GM19328 (cell line): ENCODE measurements at regions not wholly inside any gene's neighbourhood (a gene's known extent, or its start where the extent isn't known, plus 50 kb on each side); places are given as distances from the start of the nearest gene placed in this dataset.
"Not testable (repeated sequence)": the region's sequence is repeated elsewhere in the genome, so short reads cannot be mapped to it uniquely, and the experiment has no call there.

Experiments
- ATAC-seq: cut with Tn5 transposase; IDR thresholded peaks from one replicate; pipeline ENCODE4 v1.9.1; 2021; ENCODE audit warnings: mild to moderate bottlenecking, moderate library complexity; ENCODE audit not compliant: unreplicated experiment

GRCh38 chr2:210730672-210731071, 174.3 kb downstream of the CPS1 start:
- no peak for ATAC-seq

GRCh38 chr2:210746826-210747225, 190.4 kb downstream of the CPS1 start:
- not testable (repeated sequence) for ATAC-seq

GRCh38 chr2:210752532-210752931, 196.1 kb downstream of the CPS1 start:
- ATAC-seq: no peak

GRCh38 chr2:210753386-210753785, 197.0 kb downstream of the CPS1 start:
- no peak for ATAC-seq

- no peak for ATAC-seq
Observed at GRCh38 chr2:210756855-210757254, 200.5 kb downstream of the CPS1 start.

- ATAC-seq: no peak
Observed at GRCh38 chr2:210762604-210763588, 206.5 kb downstream of the CPS1 start.

- no peak for ATAC-seq
Observed at GRCh38 chr2:210768329-210768910, 212.0 kb downstream of the CPS1 start.

GRCh38 chr2:210776756-210777155, 220.4 kb downstream of the CPS1 start:
- no peak for ATAC-seq

GRCh38 chr2:210782222-210782621, 225.8 kb downstream of the CPS1 start:
- ATAC-seq: no peak

- ATAC-seq: not testable (repeated sequence)
Observed at GRCh38 chr2:210787831-210788230, 231.4 kb downstream of the CPS1 start.

- ATAC-seq: no peak
Observed at GRCh38 chr2:210792000-210792399, 235.6 kb downstream of the CPS1 start.

GRCh38 chr2:210795506-210795905, 239.1 kb downstream of the CPS1 start:
- ATAC-seq: no peak

- no peak for ATAC-seq
Observed at GRCh38 chr2:210798180-210798579, 241.8 kb downstream of the CPS1 start.

- no peak for ATAC-seq
Observed at GRCh38 chr2:210814251-210815025, 258.0 kb downstream of the CPS1 start.

GRCh38 chr2:210816769-210817168, 260.4 kb downstream of the CPS1 start:
- no peak for ATAC-seq

GRCh38 chr2:210818473-210818872, 262.1 kb downstream of the CPS1 start:
- ATAC-seq: no peak

- ATAC-seq: no peak
Observed at GRCh38 chr2:210833403-210833802, 277.0 kb downstream of the CPS1 start.

GRCh38 chr2:210839034-210839433, 282.6 kb downstream of the CPS1 start:
- ATAC-seq: no peak

GRCh38 chr2:210839450-210839849, 283.1 kb downstream of the CPS1 start:
- no peak for ATAC-seq

- no peak for ATAC-seq
Observed at GRCh38 chr2:210842896-210843295, 286.5 kb downstream of the CPS1 start.

GRCh38 chr2:210844016-210844415, 287.6 kb downstream of the CPS1 start:
- ATAC-seq: no peak
